IMR-90 (cell line): ENCODE measurements at regions not wholly inside any gene's neighbourhood (a gene's known extent, or its start where the extent isn't known, plus 50 kb on each side); places are given as distances from the start of the nearest gene placed in this dataset.
"Not testable (repeated sequence)": the region's sequence is repeated elsewhere in the genome, so short reads cannot be mapped to it uniquely, and the experiment has no call there.

ENCODE experiments used
- ATAC-seq: fragments of 200-7000 bp; cut with Tn5 transposase; 2 replicates; pipeline ENCODE4 v1.9.1; 2020; ENCODE audit warnings: low read depth, mild to moderate bottlenecking, moderate library complexity
- BruUV-seq: library from RNA; stranded (reverse); fragments of 400-500 nt; replicated peaks from 2 replicates; lab custom pipeline; 2021; lab: Mats Ljungman, UMichigan
- CTCF ChIA-PET: fragments of 300-600 bp; formaldehyde crosslinking; extraction: SDS; loops from one replicate; lab custom pipeline; 2021; ENCODE audit warnings: antibody characterized with exemption; lab: Yijun Ruan, JAX
- POLR2A ChIA-PET: fragments of 300-600 bp; sonication (Branson Sonifier 250); formaldehyde crosslinking; loops from one replicate; lab custom pipeline; 2022; ENCODE audit warnings: antibody characterized with exemption; ENCODE audit not compliant: unreplicated experiment; lab: Charles Lee
- DNase-seq: peaks from one replicate; pipeline ENCODE4 v3.0.0; 2013
- H2AFZ ChIP-seq: replicated peaks from 2 replicates; pipeline ENCODE3; 2013; ENCODE audit warnings: low read length, mild to moderate bottlenecking; ENCODE audit not compliant: poor library complexity
- H2AK5ac ChIP-seq: 2 replicates; pipeline ENCODE4 v1.6.1; 2013; ENCODE audit warnings: low read depth, low read length, inconsistent platforms
- H2AK9ac ChIP-seq: replicated peaks from 2 replicates; pipeline ENCODE3; 2013; ENCODE audit warnings: mild to moderate bottlenecking, low read depth, low read length, moderate library complexity; ENCODE audit not compliant: poor library complexity
- H2BK120ac ChIP-seq: 2 replicates; pipeline ENCODE4 v1.6.1; 2013; ENCODE audit warnings: low read depth, low read length, inconsistent platforms
- H2BK15ac ChIP-seq: 3 replicates; pipeline ENCODE4 v1.6.1; 2013; ENCODE audit warnings: low read depth, low read length, inconsistent platforms
- H2BK20ac ChIP-seq: 2 replicates; pipeline ENCODE4 v1.6.1; 2013; ENCODE audit warnings: low read depth, mild to moderate bottlenecking, inconsistent platforms, low read length, moderate library complexity
- H2BK5ac ChIP-seq: 2 replicates; pipeline ENCODE4 v1.6.1; 2013; ENCODE audit warnings: mild to moderate bottlenecking, low read depth, low read length, inconsistent platforms; ENCODE audit not compliant: poor library complexity, severe bottlenecking
- H3K14ac ChIP-seq: replicated peaks from 2 replicates; pipeline ENCODE4 v1.6.1; 2013; ENCODE audit warnings: low read depth, low read length, inconsistent platforms
- H3K18ac ChIP-seq: 2 replicates; pipeline ENCODE4 v1.6.1; 2013; ENCODE audit warnings: low read depth, low read length, control low read depth
- H3K23ac ChIP-seq: 2 replicates; pipeline ENCODE4 v1.6.1; 2013; ENCODE audit warnings: low read depth, low read length, inconsistent platforms
- H3K27ac ChIP-seq: 2 replicates; pipeline ENCODE4 v1.5.1; 2013; ENCODE audit warnings: mild to moderate bottlenecking, control low read depth, low read length; ENCODE audit not compliant: insufficient read depth
- H3K27me3 ChIP-seq: 2 replicates; pipeline ENCODE4 v1.6.1; 2013; ENCODE audit warnings: low read length; ENCODE audit not compliant: control insufficient read depth, insufficient read depth
- H3K36me3 ChIP-seq: 2 replicates; pipeline ENCODE4 v1.6.1; 2013; ENCODE audit warnings: low read length, mixed read lengths; ENCODE audit not compliant: control insufficient read depth, insufficient read depth
- H3K4ac ChIP-seq: 2 replicates; pipeline ENCODE4 v1.6.1; 2013; ENCODE audit warnings: low read depth, low read length, inconsistent platforms
- H3K4me1 ChIP-seq: 2 replicates; pipeline ENCODE4 v1.6.1; 2013; ENCODE audit warnings: low read length, mixed read lengths; ENCODE audit not compliant: control insufficient read depth, insufficient read depth
- H3K4me2 ChIP-seq: 2 replicates; pipeline ENCODE4 v1.6.1; 2013; ENCODE audit warnings: low read depth, mild to moderate bottlenecking, control low read depth, low read length, moderate library complexity
- H3K4me3 ChIP-seq: 2 replicates; pipeline ENCODE4 v1.5.1; 2013; ENCODE audit warnings: low read depth, mild to moderate bottlenecking, control low read depth, low read length, moderate library complexity; ENCODE audit not compliant: insufficient read depth
- H3K56ac ChIP-seq: 2 replicates; pipeline ENCODE4 v1.6.1; 2013; ENCODE audit warnings: low read length, inconsistent platforms; ENCODE audit not compliant: insufficient read depth; ENCODE audit errors: extremely low read depth
- H3K79me1 ChIP-seq, 2 experiments: 2 replicates each; pipeline ENCODE4 v1.6.1; 2013; ENCODE audit warnings: low read length in 2 of 2, inconsistent platforms in 1 of 2, low read depth in 1 of 2
- H3K9ac ChIP-seq: 2 replicates; pipeline ENCODE4 v1.6.1; 2013; ENCODE audit warnings: low read depth, low read length, control low read depth
- H3K9me1 ChIP-seq: 2 replicates; pipeline ENCODE4 v1.6.1; 2013; ENCODE audit warnings: low read length, inconsistent platforms; ENCODE audit not compliant: insufficient read depth
- H3K9me3 ChIP-seq: 2 replicates; pipeline ENCODE4 v1.6.1; 2013; ENCODE audit warnings: low read length; ENCODE audit not compliant: control insufficient read depth, insufficient read depth
- H4K20me1 ChIP-seq: 2 replicates; pipeline ENCODE4 v1.6.1; 2013; ENCODE audit warnings: low read length, inconsistent platforms; ENCODE audit not compliant: insufficient read depth
- H4K5ac ChIP-seq: 2 replicates; pipeline ENCODE4 v1.6.1; 2013; ENCODE audit warnings: mild to moderate bottlenecking, low read depth, low read length, control low read depth
- H4K8ac ChIP-seq, 2 experiments: 2 replicates each; pipeline ENCODE4 v1.6.1; 2013; ENCODE audit warnings: low read depth in 2 of 2, low read length in 2 of 2, control low read depth in 1 of 2, inconsistent platforms in 1 of 2
- H4K91ac ChIP-seq: 2 replicates; pipeline ENCODE4 v1.6.1; 2013; ENCODE audit warnings: low read depth, low read length, inconsistent platforms; ENCODE audit not compliant: insufficient read depth
- FOS ChIP-seq: fragments of 150-350 bp; IDR thresholded peaks from 2 replicates; pipeline ENCODE4 v1.6.1; 2016; ENCODE audit warnings: low read depth, low read length
- WGBS, 2 experiments: methylation state at CpG; one replicate each; pipeline versions ENCODE4 v1.1.5 to v1.1.7; 2013; ENCODE audit warnings: missing lambda C conversion rate in 2 of 2; ENCODE audit not compliant: insufficient read length in 1 of 2; ENCODE audit errors: extremely low coverage in 2 of 2; 5-methylcytosine and 5-hydroxymethylcytosine counted together
- dilution Hi-C: fragments of 300-500 bp; cut with HindIII; formaldehyde crosslinking; loops from one replicate; pipeline ENCODE4 v1.14.3; 2018; ENCODE audit warnings: low sequenced_read_pairs; ENCODE audit not compliant: unreplicated experiment
- in situ Hi-C: fragments of 300-500 bp; cut with MboI; formaldehyde crosslinking; loops from 3 replicates; pipeline ENCODE4 v1.14.3; 2019; ENCODE audit warnings: low sequenced_read_pairs, inconsistent platforms, mixed read lengths
- intact Hi-C: fragments of 100-400 bp; cut with micrococcal nuclease; formaldehyde crosslinking; loops from 2 replicates; pipeline ENCODE4 v1.10.0; 2022

DNA sequence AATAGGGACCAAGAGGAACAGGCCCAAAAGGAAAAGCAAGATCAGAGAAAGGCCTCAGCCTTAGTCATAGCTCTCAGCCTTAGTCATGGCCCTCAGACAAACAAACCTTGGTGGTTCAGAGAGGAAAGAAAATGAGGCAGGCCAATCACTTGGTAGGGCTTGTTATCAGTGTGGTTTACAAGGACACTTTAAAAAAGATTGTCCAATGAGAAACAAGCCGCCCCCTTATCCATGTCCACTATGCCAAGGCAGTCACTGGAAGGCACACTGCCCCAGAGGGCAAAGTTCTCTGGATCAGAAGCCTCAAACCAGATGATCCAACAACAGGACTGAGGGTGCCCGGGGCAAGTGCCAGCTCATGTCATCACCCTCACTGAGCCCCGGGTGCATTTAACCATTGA lies 121.0 kb upstream of the CRY1 start:
- H4K8ac ChIP-seq, H3K9ac ChIP-seq, H3K4ac ChIP-seq, H3K23ac ChIP-seq, H3K56ac ChIP-seq, in situ Hi-C loops, H3K18ac ChIP-seq, H3K36me3 ChIP-seq, H2BK20ac ChIP-seq, POLR2A ChIA-PET, intact Hi-C loops, H4K91ac ChIP-seq, H2BK5ac ChIP-seq, H2BK15ac ChIP-seq, H3K4me1 ChIP-seq, dilution Hi-C loops, H3K4me3 ChIP-seq, H3K9me3 ChIP-seq, H2AFZ ChIP-seq, CTCF ChIA-PET, H4K5ac ChIP-seq, H4K20me1 ChIP-seq, H2AK5ac ChIP-seq, H3K9me1 ChIP-seq, H3K4me2 ChIP-seq, H3K14ac ChIP-seq, BruUV-seq, H2AK9ac ChIP-seq, H3K27me3 ChIP-seq, H3K79me1 ChIP-seq, H2BK120ac ChIP-seq: not testable (repeated sequence)
- 0% methylated on average over 1 of the region's 3 CpGs; no CpG with 5 or more reads in 1 of the 2 experiments for WGBS, 2 experiments
- ATAC-seq (peak; percentile 89), DNase-seq (peak; percentile 84)
- TF ChIP-seq FOS, result peak; percentile 33; the same call in 1 of the 2 replicates
- H3K27ac ChIP-seq, result peak overlapping the region; percentile 18; the same call in 1 of the 2 replicates

DNA sequence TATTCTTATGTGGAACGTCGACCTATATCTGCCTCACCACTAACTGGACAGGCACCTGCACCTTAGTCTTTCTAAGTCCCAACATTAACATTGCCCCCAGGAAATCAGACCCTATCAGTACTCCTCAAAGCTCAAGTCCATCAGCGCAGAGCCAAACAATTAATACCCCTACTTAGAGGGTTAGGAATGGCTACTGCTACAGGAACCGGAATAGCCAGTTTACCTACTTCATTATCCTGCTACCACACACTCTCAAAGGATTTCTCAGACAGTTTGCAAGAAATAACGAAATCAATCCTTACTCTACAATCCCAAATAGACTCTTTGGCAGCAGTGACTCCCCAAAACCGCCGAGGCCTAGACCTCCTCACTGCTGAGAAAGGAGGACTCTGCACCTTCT lies 123.1 kb upstream of the CRY1 start:
- DNase-seq, H3K14ac ChIP-seq, H2AFZ ChIP-seq, H2AK9ac ChIP-seq, H2BK20ac ChIP-seq, H3K9me1 ChIP-seq, H2AK5ac ChIP-seq, CTCF ChIA-PET, H3K9me3 ChIP-seq, H3K4me1 ChIP-seq, dilution Hi-C loops, H4K91ac ChIP-seq, H2BK15ac ChIP-seq, H4K8ac ChIP-seq, H3K36me3 ChIP-seq, ATAC-seq, H3K4me3 ChIP-seq, H4K5ac ChIP-seq, H3K79me1 ChIP-seq, H3K9ac ChIP-seq, H3K4me2 ChIP-seq, H3K18ac ChIP-seq, H3K23ac ChIP-seq, H2BK120ac ChIP-seq, in situ Hi-C loops, intact Hi-C loops, POLR2A ChIA-PET, BruUV-seq, H3K27me3 ChIP-seq, H3K27ac ChIP-seq, H3K56ac ChIP-seq, H3K4ac ChIP-seq, H4K20me1 ChIP-seq, H2BK5ac ChIP-seq: not testable (repeated sequence)
- WGBS, 2 experiments, result 100% methylated on average over 1 of the region's 7 CpGs; no CpG with 5 or more reads in 1 of the 2 experiments
